Thoracic aorta (tissue), 2 donors: ENCODE measurements at regions not wholly inside any gene's neighbourhood (a gene's known extent, or its start where the extent isn't known, plus 50 kb on each side); places are given as distances from the start of the nearest gene placed in this dataset.

ENCODE experiments used
- ATAC-seq: fragments of 150-250 bp; one replicate; pipeline ENCODE4 v1.8.0; 2017; ENCODE audit warnings: low read depth; ENCODE audit not compliant: insufficient number of reproducible peaks, low FRiP score
- DNase-seq: peaks from one replicate; pipeline ENCODE4 v3.0.0-alpha.2; 2020; ENCODE audit warnings: low spot score
- H3K27ac ChIP-seq, 2 donors: fragments of 200-600 bp; sonication (generic); 1 replicate in 1 of 2; 2 replicates in 1 of 2; pipeline ENCODE4 v1.5.1; 2016; ENCODE audit warnings: mild to moderate bottlenecking in 2 of 2, moderate library complexity in 2 of 2
- H3K27me3 ChIP-seq: fragments of 200-600 bp; sonication (generic); replicated peaks from 2 replicates; pipeline ENCODE4 v1.6.0; 2016; ENCODE audit warnings: mild to moderate bottlenecking; ENCODE audit not compliant: insufficient read depth
- H3K36me3 ChIP-seq: fragments of 200-600 bp; sonication (generic); one replicate; pipeline ENCODE4 v1.5.1; 2016
- H3K4me1 ChIP-seq, 2 donors: fragments of 200-600 bp; sonication (generic); 1 replicate in 1 of 2; 2 replicates in 1 of 2; pipeline versions ENCODE4 v1.5.1 to v1.6.0; 2016; ENCODE audit warnings: low read depth in 2 of 2, mild to moderate bottlenecking in 1 of 2; ENCODE audit not compliant: control insufficient read depth in 1 of 2
- H3K4me3 ChIP-seq: fragments of 200-600 bp; sonication (generic); 2 replicates; pipeline ENCODE4 v1.5.1; 2016; ENCODE audit warnings: mild to moderate bottlenecking
- H3K9me3 ChIP-seq: fragments of 200-600 bp; sonication (generic); 2 replicates; pipeline ENCODE4 v1.5.1; 2016
- TF ChIP-seq, protein P1 (sequence below): fragments of 200-600 bp; sonication (generic); IDR thresholded peaks from one replicate; pipeline ENCODE4 v1.5.1; 2019; ENCODE audit warnings: antibody characterized with exemption

DNA sequence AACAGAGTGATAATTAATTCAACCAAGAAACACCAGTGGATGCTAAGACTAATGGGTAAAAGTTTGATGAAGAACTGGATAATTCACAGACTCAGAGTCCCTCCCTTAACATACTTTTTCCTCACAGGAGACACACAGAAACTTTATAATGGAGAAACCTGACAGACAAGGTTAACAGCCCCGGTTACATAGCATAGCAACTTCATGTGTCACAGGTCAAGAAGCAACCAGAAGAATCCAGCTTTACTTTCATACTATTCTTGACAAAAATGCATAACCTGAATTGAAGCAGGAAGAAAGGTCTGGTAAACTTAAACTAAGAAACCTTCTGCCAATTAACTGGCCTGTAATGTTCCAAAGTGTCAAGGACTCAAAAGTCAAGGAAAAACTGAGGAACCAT is 375.9 kb downstream of the RNF144B start:
- no peak for ATAC-seq
- H3K27me3 ChIP-seq, result no peaks in the 10 kb centered on the region
- no peak overlapping the region for H3K27ac ChIP-seq
- no peak overlapping the region for H3K4me3 ChIP-seq
- no peak for DNase-seq
- H3K4me1 ChIP-seq, result no peaks in the 10 kb centered on the region
- no peaks in the 10 kb centered on the region for H3K9me3 ChIP-seq
- TF ChIP-seq, protein P1, sequence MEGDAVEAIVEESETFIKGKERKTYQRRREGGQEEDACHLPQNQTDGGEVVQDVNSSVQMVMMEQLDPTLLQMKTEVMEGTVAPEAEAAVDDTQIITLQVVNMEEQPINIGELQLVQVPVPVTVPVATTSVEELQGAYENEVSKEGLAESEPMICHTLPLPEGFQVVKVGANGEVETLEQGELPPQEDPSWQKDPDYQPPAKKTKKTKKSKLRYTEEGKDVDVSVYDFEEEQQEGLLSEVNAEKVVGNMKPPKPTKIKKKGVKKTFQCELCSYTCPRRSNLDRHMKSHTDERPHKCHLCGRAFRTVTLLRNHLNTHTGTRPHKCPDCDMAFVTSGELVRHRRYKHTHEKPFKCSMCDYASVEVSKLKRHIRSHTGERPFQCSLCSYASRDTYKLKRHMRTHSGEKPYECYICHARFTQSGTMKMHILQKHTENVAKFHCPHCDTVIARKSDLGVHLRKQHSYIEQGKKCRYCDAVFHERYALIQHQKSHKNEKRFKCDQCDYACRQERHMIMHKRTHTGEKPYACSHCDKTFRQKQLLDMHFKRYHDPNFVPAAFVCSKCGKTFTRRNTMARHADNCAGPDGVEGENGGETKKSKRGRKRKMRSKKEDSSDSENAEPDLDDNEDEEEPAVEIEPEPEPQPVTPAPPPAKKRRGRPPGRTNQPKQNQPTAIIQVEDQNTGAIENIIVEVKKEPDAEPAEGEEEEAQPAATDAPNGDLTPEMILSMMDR, result no peak
- H3K36me3 ChIP-seq, result no peaks in the 10 kb centered on the region

DNA sequence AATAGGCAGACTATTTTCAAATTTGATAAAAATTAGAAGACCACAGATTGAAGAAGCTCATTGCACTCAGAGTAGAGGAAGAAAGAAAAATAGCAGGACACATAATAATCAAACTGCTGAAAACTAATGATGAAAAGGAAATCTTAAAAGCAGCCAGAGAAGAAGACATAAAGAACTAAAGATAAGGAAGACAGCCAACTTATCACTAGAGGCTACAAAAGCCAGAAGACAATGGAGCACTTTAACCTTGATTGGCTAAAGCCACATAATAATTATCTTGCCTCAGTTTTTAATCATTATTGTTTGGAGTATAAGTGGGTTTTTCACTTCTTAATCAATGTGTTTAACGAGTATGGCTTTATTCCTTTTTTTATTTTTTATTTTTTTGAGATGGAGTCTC is 397.6 kb downstream of the RNF144B start:
- ATAC-seq (no peak), DNase-seq (no peak)
- Histone ChIP-seq H3K9me3 (no peaks in the 10 kb centered on the region), H3K4me3 (no peak overlapping the region), H3K4me1 (no peaks in the 10 kb centered on the region), H3K27ac (no peak overlapping the region), H3K27me3 (no peaks in the 10 kb centered on the region), H3K36me3 (no peaks in the 10 kb centered on the region)
- TF ChIP-seq, protein P1, result no peak

DNA sequence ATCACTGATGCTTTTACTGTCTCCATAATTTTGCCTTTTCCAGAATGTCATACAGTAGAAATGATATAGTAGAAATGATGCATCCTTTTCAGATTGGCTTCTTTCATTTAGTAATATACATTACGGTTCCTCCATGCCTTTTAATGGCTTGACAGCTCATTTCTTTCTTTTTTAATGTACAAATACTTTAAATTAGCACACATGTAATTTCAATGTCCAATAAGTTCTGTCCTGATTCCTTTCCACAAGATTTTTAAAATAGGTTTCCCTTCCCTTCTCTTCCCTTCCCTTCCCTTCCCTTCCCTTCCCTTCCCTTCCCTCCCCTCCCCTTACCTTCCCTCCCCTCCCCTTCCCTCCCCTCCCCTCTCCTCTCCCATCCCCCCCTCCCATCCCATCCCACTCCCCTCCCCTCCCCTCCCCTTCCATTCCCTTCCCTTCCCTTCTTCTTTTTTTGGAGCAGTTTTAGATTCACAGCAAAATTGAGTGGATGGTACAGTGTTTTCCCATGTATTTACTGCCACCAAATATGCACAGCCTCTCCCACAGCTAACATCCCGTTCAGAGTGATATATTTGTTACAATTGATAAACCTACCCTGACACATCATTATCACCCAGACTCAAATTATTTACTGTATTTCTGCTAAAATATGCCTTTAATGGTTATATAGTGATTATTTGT is 398.8 kb downstream of the RNF144B start:
- no peak overlapping the region for H3K4me3 ChIP-seq
- no peak for ATAC-seq
- no peak for DNase-seq
- H3K27me3 ChIP-seq, result no peaks in the 10 kb centered on the region
- no peaks in the 10 kb centered on the region for H3K36me3 ChIP-seq
- H3K4me1 ChIP-seq, result no peaks in the 10 kb centered on the region
- H3K27ac ChIP-seq, result no peak overlapping the region
- TF ChIP-seq, protein P1, result no peak
- H3K9me3 ChIP-seq, result no peaks in the 10 kb centered on the region

DNA sequence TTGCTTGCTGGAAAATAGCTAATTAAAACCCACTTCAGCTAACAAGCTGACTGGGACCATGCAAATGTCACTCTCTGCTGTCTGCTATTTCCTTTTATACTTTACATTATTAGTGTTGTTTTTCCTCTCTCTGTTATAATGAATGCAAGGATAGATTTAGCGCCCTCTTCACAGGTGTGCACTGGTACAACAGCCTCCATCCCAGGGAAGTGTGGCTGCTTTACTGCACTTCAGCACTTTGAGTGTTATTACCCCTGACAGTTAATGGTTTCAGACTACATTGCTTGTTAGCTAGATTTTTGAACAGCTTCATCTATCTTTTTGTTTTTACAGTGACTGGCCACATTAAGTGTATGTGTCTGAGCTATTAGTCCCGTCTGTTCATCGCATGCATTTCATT is 405.7 kb downstream of the RNF144B start:
- TF ChIP-seq, protein P1, result no peak
- Histone ChIP-seq H3K4me1 (no peaks in the 10 kb centered on the region), H3K27me3 (no peaks in the 10 kb centered on the region), H3K9me3 (no peaks in the 10 kb centered on the region), H3K27ac (no peak overlapping the region), H3K4me3 (no peak overlapping the region), H3K36me3 (no peaks in the 10 kb centered on the region)
- ATAC-seq (no peak), DNase-seq (no peak)

DNA sequence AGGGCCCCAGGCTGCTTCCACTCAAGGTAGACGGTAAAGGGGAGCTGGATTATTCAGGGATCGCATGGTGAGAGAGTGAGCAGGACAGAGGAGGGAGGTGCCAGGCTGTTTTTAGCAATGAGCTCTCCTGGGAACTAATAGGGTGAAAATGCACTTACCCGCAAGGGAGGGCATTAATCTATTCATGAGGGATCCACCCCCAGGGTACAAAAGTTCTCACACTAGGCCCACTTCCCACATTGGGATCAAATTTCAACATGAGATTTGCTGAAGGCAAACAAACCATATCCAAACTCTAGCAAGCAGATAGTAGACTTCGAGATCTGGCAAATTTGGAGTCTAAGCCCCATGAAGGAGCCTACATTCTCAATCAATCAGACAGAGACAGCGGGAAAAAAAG is 408.6 kb downstream of the RNF144B start:
- DNase-seq (no peak), ATAC-seq (no peak)
- no peaks in the 10 kb centered on the region for H3K9me3 ChIP-seq
- H3K27me3 ChIP-seq, result no peaks in the 10 kb centered on the region
- H3K4me1 ChIP-seq, result no peaks in the 10 kb centered on the region
- H3K36me3 ChIP-seq, result no peaks in the 10 kb centered on the region
- TF ChIP-seq, protein P1, result no peak
- no peak overlapping the region for H3K4me3 ChIP-seq
- H3K27ac ChIP-seq, result no peak overlapping the region
